Right atrium auricular region (tissue), 2 donors: ENCODE measurements at regions not wholly inside any gene's neighbourhood (a gene's known extent, or its start where the extent isn't known, plus 50 kb on each side); places are given as distances from the start of the nearest gene placed in this dataset.

Experiments used
- DNase-seq: peaks from one replicate; pipeline ENCODE4 v3.0.0-alpha.2; 2019; ENCODE audit warnings: low spot score
- H3K27ac ChIP-seq, 2 donors: fragments of 200-600 bp; sonication (generic); 1 replicate in 1 of 2; 2 replicates in 1 of 2; pipeline ENCODE4 v1.5.1; 2016 to 2019
- H3K27me3 ChIP-seq, 2 donors: fragments of 200-600 bp; sonication (generic); one replicate each; pipeline versions ENCODE4 v1.5.1 to v1.6.0; 2017 to 2019
- H3K36me3 ChIP-seq: fragments of 200-600 bp; sonication (generic); one replicate; pipeline ENCODE4 v1.5.1; 2016
- H3K4me1 ChIP-seq, 2 donors: fragments of 200-600 bp; sonication (generic); one replicate each; pipeline versions ENCODE4 v1.5.1 to v1.6.0; 2017 to 2019
- H3K4me3 ChIP-seq, 2 donors: fragments of 200-600 bp; sonication (generic); 1 replicate in 1 of 2; 2 replicates in 1 of 2; pipeline ENCODE4 v1.5.1; 2017 to 2019; ENCODE audit warnings: mild to moderate bottlenecking in 1 of 2, moderate library complexity in 1 of 2
- H3K9me3 ChIP-seq, 2 donors: fragments of 200-600 bp; sonication (generic); one replicate each; pipeline ENCODE4 v1.5.1; 2019
- TF ChIP-seq, protein P1 (sequence below), 2 donors: fragments of 200-600 bp; sonication (generic); IDR thresholded peaks; one replicate each; pipeline ENCODE4 v1.5.1; 2019; ENCODE audit warnings: antibody characterized with exemption in 2 of 2

DNA sequence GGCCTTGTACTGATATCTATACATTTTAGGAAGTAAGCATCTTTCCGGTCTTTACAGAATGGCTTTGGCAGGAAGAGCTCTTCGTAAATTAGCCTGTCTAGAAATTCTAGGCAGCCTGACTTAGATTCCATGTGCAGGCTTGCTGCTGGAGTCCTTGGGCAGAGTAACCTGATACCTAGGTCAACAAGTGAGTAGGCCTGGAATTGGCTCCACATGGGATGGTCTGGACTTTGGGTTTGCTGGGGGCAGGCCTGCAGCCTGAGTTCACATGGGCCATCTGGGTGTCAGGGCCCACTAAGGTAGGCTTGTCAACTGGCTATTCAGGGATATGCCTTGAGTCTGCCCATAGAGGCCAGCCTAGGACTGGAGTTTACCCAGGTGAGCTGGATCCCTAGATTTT, 59.6 kb upstream of the CYYR1 start:
- Histone ChIP-seq H3K4me3 (no peak overlapping the region), H3K27ac (no peak overlapping the region), H3K36me3 (no peaks in the 10 kb centered on the region), H3K27me3 (no peaks in the 10 kb centered on the region), H3K4me1 (no peaks in the 10 kb centered on the region), H3K9me3 (peaks cover 0 to 18% of the 10 kb centered on the region in 2 donors)
- TF ChIP-seq, protein P1, sequence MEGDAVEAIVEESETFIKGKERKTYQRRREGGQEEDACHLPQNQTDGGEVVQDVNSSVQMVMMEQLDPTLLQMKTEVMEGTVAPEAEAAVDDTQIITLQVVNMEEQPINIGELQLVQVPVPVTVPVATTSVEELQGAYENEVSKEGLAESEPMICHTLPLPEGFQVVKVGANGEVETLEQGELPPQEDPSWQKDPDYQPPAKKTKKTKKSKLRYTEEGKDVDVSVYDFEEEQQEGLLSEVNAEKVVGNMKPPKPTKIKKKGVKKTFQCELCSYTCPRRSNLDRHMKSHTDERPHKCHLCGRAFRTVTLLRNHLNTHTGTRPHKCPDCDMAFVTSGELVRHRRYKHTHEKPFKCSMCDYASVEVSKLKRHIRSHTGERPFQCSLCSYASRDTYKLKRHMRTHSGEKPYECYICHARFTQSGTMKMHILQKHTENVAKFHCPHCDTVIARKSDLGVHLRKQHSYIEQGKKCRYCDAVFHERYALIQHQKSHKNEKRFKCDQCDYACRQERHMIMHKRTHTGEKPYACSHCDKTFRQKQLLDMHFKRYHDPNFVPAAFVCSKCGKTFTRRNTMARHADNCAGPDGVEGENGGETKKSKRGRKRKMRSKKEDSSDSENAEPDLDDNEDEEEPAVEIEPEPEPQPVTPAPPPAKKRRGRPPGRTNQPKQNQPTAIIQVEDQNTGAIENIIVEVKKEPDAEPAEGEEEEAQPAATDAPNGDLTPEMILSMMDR (IDR thresholded peaks at IDR 0.05): no peak
- no peak for DNase-seq

DNA sequence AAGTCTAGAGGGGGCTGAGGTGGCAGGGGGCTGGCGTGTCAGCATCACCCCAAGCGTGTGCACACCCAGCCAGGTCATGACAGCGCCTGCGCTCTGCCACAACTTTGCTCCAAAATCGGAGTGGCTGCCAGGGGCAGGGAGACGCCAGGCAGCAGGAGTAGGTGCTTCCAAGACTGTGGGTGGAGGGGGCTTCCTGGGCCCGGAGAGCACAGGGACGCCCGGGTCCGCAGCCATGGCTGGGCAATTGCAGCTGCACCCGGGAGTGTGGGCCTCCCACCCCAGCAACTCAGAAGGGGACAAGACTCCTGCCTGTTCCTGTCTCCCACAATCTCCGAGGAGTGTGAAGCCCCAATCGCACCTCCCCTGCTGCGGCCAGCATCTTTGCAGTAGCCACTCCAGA, 53.1 kb upstream of the CYYR1 start:
- H3K36me3 ChIP-seq: no peaks in the 10 kb centered on the region
- H3K4me1 ChIP-seq: no peaks in the 10 kb centered on the region
- H3K9me3 ChIP-seq: peaks cover 0 to 11% of the 10 kb centered on the region in 2 donors
- H3K4me3 ChIP-seq: no peak overlapping the region
- no peaks in the 10 kb centered on the region for H3K27me3 ChIP-seq
- TF ChIP-seq, protein P1 (IDR thresholded peaks at IDR 0.05): no peak
- no peak for DNase-seq
- H3K27ac ChIP-seq: no peak overlapping the region

DNA sequence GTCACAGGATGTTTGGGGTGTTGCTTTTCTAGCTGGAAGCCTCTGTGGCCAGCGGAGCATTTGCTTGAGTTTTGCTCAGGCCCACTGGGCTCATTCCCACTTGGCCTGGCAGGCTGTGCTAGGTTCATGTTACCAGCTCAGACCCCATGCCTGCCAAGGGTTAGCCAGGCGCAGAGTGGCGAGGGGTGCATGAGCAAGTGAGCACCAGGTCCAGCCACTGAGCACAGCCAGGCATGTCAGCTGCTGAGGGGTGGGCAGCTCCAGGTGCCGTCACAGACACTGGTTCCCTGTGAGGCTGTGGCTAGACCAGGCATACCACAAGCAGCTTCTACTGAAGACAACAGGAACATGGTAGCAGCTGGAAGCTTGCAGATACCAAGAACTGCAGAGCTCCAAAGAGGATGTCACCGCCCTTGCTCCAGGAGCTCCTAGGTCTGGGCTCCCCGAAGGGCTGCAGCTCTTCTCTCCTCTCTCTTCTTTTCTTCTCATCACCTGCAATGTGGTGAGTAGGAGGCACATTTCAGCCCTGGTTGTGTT, 52.0 kb upstream of the CYYR1 start:
- no peaks in the 10 kb centered on the region for H3K4me1 ChIP-seq
- no peak overlapping the region for H3K27ac ChIP-seq
- no peaks in the 10 kb centered on the region for H3K36me3 ChIP-seq
- no peak for DNase-seq
- H3K9me3 ChIP-seq: peaks cover 0 to 11% of the 10 kb centered on the region in 2 donors
- TF ChIP-seq, protein P1 (IDR thresholded peaks at IDR 0.05): no peak
- H3K4me3 ChIP-seq: no peak overlapping the region
- H3K27me3 ChIP-seq: no peaks in the 10 kb centered on the region
